RWPE2 (cell line): ENCODE measurements at regions not wholly inside any gene's neighbourhood (a gene's known extent, or its start where the extent isn't known, plus 50 kb on each side); places are given as distances from the start of the nearest gene placed in this dataset.
A peak's percentile ranks its signal among the peaks of the same experiment; 100 is the strongest.

ENCODE experiments used
- ATAC-seq: fragments of 200-7000 bp; cut with Tn5 transposase; 3 replicates; pipeline ENCODE4 v1.9.1; 2021; ENCODE audit warnings: low read depth
- DNase-seq: peaks from one replicate; pipeline ENCODE4 v3.0.0-alpha.2; 2020; ENCODE audit warnings: low spot score
- H3K27ac ChIP-seq: fragments of 450-650 bp; 2 replicates; pipeline ENCODE4 v1.5.1; 2017; ENCODE audit warnings: mild to moderate bottlenecking; ENCODE audit not compliant: poor library complexity, severe bottlenecking
- H3K27me3 ChIP-seq: fragments of 250-450 bp; sonication (Bioruptor Pico); 2 replicates; pipeline ENCODE4 v1.5.1; 2021; ENCODE audit warnings: mild to moderate bottlenecking, moderate library complexity; ENCODE audit not compliant: insufficient read depth, poor library complexity, severe bottlenecking
- H3K36me3 ChIP-seq: fragments of 250-450 bp; sonication (Bioruptor Pico); 2 replicates; pipeline ENCODE4 v1.5.1; 2020; ENCODE audit warnings: low read depth, mild to moderate bottlenecking, moderate library complexity
- H3K4me1 ChIP-seq: fragments of 250-450 bp; sonication (Bioruptor Pico); 2 replicates; pipeline ENCODE4 v1.5.1; 2021; ENCODE audit warnings: mild to moderate bottlenecking, moderate library complexity; ENCODE audit not compliant: insufficient read depth, poor library complexity, severe bottlenecking
- H3K4me3 ChIP-seq: fragments of 250-450 bp; sonication (Bioruptor Pico); 2 replicates; pipeline ENCODE4 v1.5.1; 2021; ENCODE audit warnings: mild to moderate bottlenecking, moderate library complexity; ENCODE audit not compliant: severe bottlenecking
- H3K9me3 ChIP-seq: fragments of 250-450 bp; sonication (Bioruptor Pico); 2 replicates; pipeline ENCODE4 v1.5.1; 2021; ENCODE audit warnings: mild to moderate bottlenecking, moderate library complexity; ENCODE audit not compliant: severe bottlenecking
- CTCF ChIP-seq: fragments of 450-650 bp; IDR thresholded peaks from one replicate; pipeline ENCODE4 v1.5.1; 2017; ENCODE audit warnings: mild to moderate bottlenecking, moderate library complexity; ENCODE audit not compliant: poor library complexity, severe bottlenecking

- Histone ChIP-seq H3K9me3 (no peaks in the 10 kb centered on the region), H3K36me3 (no peaks in the 10 kb centered on the region), H3K27ac (no peak overlapping the region), H3K4me1 (peaks cover 5% of the 10 kb centered on the region), H3K27me3 (no peaks in the 10 kb centered on the region), H3K4me3 (no peak overlapping the region)
- TF ChIP-seq CTCF: no peak
- DNase-seq: no peak
- peak; percentile 42; the same call in 1 of the 3 replicates for ATAC-seq
Measured at GRCh38 chr17:13352747-13353415, 248.8 kb downstream of the HS3ST3A1 start.

GRCh38 chr17:13351046-13351445, 250.7 kb downstream of the HS3ST3A1 start:
- H3K4me1 ChIP-seq: peaks cover 24% of the 10 kb centered on the region
- DNase-seq (no peak), ATAC-seq (no peak)
- no peak overlapping the region for H3K4me3 ChIP-seq
- no peaks in the 10 kb centered on the region for H3K36me3 ChIP-seq
- no peaks in the 10 kb centered on the region for H3K27me3 ChIP-seq
- H3K27ac ChIP-seq: no peak overlapping the region
- no peak for TF ChIP-seq CTCF
- no peaks in the 10 kb centered on the region for H3K9me3 ChIP-seq

- ATAC-seq (no peak), DNase-seq (no peak)
- Histone ChIP-seq H3K36me3 (no peaks in the 10 kb centered on the region), H3K27ac (no peak overlapping the region), H3K27me3 (no peaks in the 10 kb centered on the region), H3K9me3 (no peaks in the 10 kb centered on the region), H3K4me1 (peaks cover 30% of the 10 kb centered on the region), H3K4me3 (no peak overlapping the region)
- no peak for TF ChIP-seq CTCF
Measured at GRCh38 chr17:13350466-13350865, 251.3 kb downstream of the HS3ST3A1 start.

- Histone ChIP-seq H3K4me3 (no peak overlapping the region), H3K9me3 (no peaks in the 10 kb centered on the region), H3K4me1 (peaks cover 30% of the 10 kb centered on the region), H3K36me3 (no peaks in the 10 kb centered on the region), H3K27ac (peak overlapping the region; percentile 100), H3K27me3 (no peaks in the 10 kb centered on the region)
- no peak for TF ChIP-seq CTCF
- peak; percentile 80 for ATAC-seq
- DNase-seq: peak; percentile 84
Measured at GRCh38 chr17:13346996-13347762, 254.6 kb downstream of the HS3ST3A1 start.

GRCh38 chr17:13346592-13346991, 255.1 kb downstream of the HS3ST3A1 start:
- Histone ChIP-seq H3K4me1 (peaks cover 30% of the 10 kb centered on the region), H3K36me3 (no peaks in the 10 kb centered on the region), H3K9me3 (no peaks in the 10 kb centered on the region), H3K27ac (peak overlapping the region; percentile 100), H3K4me3 (no peak overlapping the region), H3K27me3 (no peaks in the 10 kb centered on the region)
- peak; percentile 2 for TF ChIP-seq CTCF
- no peak for DNase-seq
- ATAC-seq: 0 out of 3 replicates have a peak, but pooled peaks have one; percentile 2
